Type B pancreatic cell (in vitro differentiated cells): ENCODE measurements at regions not wholly inside any gene's neighbourhood (a gene's known extent, or its start where the extent isn't known, plus 50 kb on each side); places are given as distances from the start of the nearest gene placed in this dataset.

Source experiments
- DNase-seq: peaks from one replicate; pipeline ENCODE4 v3.0.0; 2021; ENCODE audit warnings: mixed read lengths; ENCODE audit not compliant: unreplicated experiment; ENCODE audit errors: extremely low spot score
- H3K27ac Mint-ChIP-seq: 2 replicates; pipeline ENCODE4 v1.8.0; 2021; ENCODE audit warnings: mild to moderate bottlenecking, mixed read lengths
- H3K27me3 Mint-ChIP-seq: 2 replicates; pipeline ENCODE4 v1.8.0; 2021; ENCODE audit warnings: mixed read lengths
- H3K36me3 Mint-ChIP-seq: 2 replicates; pipeline ENCODE4 v1.8.0; 2021; ENCODE audit warnings: mixed read lengths
- H3K4me1 Mint-ChIP-seq: one replicate; pipeline ENCODE4 v1.8.0; 2021; ENCODE audit warnings: mixed read lengths; ENCODE audit not compliant: unreplicated experiment
- H3K4me3 Mint-ChIP-seq: 2 replicates; pipeline ENCODE4 v1.8.0; 2021; ENCODE audit warnings: mild to moderate bottlenecking, mixed read lengths
- H3K9me3 Mint-ChIP-seq: 2 replicates; pipeline ENCODE4 v1.8.0; 2021; ENCODE audit warnings: mixed read lengths
- TF ChIP-seq, protein P1 (sequence below): fragments of 200-600 bp; sonication (generic); conservative IDR thresholded peaks from 2 replicates; pipeline ENCODE4 v1.5.0; 2021; ENCODE audit warnings: antibody characterized with exemption, mild to moderate bottlenecking

DNA sequence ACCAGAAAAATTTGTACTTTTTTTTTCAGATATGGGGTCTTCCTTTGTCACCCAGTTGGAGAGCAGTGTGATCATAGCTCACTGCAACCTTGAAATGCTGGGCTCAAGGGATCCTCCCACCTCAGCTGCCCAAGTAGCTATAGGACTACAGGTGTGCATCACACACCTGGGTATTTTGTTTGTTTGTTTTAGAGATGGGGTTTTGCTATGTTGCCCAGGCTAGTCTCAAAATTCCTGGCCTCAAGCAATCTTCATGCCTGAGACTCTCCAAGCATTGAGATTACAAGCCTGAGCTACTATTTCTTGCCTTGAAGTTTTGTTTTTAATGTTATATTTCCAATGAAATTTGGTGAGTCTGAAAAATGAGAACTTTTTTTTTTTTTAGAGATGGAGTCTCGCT, 847.8 kb downstream of the TRIML1 start:
- Mint-ChIP-seq H3K36me3 (no peaks in the 10 kb centered on the region), H3K27me3 (no peaks in the 10 kb centered on the region), H3K27ac (no peak overlapping the region), H3K4me1 (peaks cover 9% of the 10 kb centered on the region), H3K9me3 (no peaks in the 10 kb centered on the region), H3K4me3 (no peak overlapping the region)
- no peak for DNase-seq
- TF ChIP-seq, protein P1, sequence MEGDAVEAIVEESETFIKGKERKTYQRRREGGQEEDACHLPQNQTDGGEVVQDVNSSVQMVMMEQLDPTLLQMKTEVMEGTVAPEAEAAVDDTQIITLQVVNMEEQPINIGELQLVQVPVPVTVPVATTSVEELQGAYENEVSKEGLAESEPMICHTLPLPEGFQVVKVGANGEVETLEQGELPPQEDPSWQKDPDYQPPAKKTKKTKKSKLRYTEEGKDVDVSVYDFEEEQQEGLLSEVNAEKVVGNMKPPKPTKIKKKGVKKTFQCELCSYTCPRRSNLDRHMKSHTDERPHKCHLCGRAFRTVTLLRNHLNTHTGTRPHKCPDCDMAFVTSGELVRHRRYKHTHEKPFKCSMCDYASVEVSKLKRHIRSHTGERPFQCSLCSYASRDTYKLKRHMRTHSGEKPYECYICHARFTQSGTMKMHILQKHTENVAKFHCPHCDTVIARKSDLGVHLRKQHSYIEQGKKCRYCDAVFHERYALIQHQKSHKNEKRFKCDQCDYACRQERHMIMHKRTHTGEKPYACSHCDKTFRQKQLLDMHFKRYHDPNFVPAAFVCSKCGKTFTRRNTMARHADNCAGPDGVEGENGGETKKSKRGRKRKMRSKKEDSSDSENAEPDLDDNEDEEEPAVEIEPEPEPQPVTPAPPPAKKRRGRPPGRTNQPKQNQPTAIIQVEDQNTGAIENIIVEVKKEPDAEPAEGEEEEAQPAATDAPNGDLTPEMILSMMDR: no peak

DNA sequence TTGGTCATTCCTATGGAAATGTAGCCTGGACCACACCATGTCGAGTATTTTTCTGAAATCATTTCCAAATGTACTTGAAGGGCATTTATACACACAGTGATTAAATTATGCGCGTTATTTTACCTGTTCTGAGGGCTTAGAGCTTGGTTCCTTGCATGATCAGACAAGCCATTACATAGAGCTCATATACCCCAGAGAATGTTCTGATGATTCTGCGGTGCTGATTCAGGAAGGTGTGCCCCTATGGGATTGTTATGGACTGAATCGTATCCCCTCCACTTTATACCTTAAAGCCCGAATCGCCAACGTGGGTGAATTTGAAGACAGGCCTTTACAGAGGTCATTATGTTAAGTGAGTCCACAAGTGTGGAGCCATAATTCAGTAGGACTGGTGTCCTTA, 848.9 kb downstream of the TRIML1 start:
- H3K4me3 Mint-ChIP-seq: no peak overlapping the region
- peaks cover 9% of the 10 kb centered on the region for H3K4me1 Mint-ChIP-seq
- no peak for DNase-seq
- no peak overlapping the region for H3K27ac Mint-ChIP-seq
- no peaks in the 10 kb centered on the region for H3K36me3 Mint-ChIP-seq
- H3K27me3 Mint-ChIP-seq: no peaks in the 10 kb centered on the region
- TF ChIP-seq, protein P1: no peak
- H3K9me3 Mint-ChIP-seq: no peaks in the 10 kb centered on the region

DNA sequence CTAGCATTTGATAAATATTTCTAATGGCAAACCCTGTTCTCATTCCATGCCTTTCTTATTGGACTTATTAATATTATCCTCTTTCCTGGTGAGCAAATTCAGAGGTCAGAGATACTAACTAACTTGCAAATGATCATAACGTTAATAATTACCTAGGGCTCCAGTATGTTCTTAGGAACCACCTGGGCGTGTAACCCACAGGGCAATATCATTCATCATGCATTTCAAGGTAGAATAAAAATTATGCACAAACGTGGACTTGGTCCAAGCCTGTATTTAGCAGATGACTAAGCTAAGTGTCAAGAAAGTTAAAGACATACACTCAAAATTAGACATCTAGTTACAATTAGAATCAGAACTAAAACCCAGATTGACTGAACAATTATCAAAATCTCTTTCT, 850.1 kb downstream of the TRIML1 start:
- no peak overlapping the region for H3K27ac Mint-ChIP-seq
- peaks cover 10% of the 10 kb centered on the region for H3K4me1 Mint-ChIP-seq
- H3K4me3 Mint-ChIP-seq: no peak overlapping the region
- DNase-seq: no peak
- H3K36me3 Mint-ChIP-seq: no peaks in the 10 kb centered on the region
- H3K27me3 Mint-ChIP-seq: no peaks in the 10 kb centered on the region
- TF ChIP-seq, protein P1: no peak
- H3K9me3 Mint-ChIP-seq: no peaks in the 10 kb centered on the region

DNA sequence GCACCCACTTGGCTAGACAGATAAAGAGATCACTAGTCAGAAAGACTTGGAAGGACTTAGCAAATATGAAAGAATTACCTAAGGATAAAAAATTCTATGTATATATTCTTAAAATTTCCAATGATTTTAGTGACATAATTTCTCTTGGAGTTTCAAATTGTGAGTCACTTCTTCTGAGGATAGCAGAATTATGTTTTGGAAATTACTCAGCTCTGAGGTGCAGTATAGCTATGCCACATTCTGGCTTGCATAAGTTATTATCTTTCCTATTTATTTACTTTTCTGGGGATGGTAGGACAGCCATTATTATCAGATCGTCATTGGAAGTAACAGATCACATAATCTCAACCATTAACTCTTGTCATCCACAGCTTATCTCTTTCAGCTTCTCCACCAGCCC, 853.5 kb downstream of the TRIML1 start:
- no peak overlapping the region for H3K4me3 Mint-ChIP-seq
- peaks cover 5% of the 10 kb centered on the region for H3K4me1 Mint-ChIP-seq
- DNase-seq: no peak
- no peaks in the 10 kb centered on the region for H3K36me3 Mint-ChIP-seq
- H3K9me3 Mint-ChIP-seq: no peaks in the 10 kb centered on the region
- no peak overlapping the region for H3K27ac Mint-ChIP-seq
- H3K27me3 Mint-ChIP-seq: no peaks in the 10 kb centered on the region
- TF ChIP-seq, protein P1: no peak

DNA sequence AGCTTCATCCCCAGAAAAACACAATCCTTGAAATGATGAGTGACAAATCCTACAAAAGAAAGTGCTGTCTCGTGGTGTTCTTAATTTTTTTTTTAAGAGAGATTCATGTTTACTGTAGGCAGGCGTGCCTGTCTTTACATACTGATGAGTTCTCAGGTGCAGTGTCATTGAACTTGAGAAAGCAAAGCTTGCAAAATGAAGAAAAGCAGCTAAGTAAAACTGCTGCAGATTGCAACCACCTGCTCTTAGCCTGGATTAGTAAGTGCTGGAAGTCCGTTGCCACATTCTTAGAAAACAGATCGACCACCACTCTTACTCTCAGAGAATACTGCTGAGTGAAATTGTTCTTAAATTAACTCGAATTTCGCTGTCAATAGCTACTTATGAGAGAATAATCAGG, 854.6 kb downstream of the TRIML1 start:
- no peaks in the 10 kb centered on the region for H3K27me3 Mint-ChIP-seq
- H3K27ac Mint-ChIP-seq: no peak overlapping the region
- H3K36me3 Mint-ChIP-seq: no peaks in the 10 kb centered on the region
- no peaks in the 10 kb centered on the region for H3K9me3 Mint-ChIP-seq
- H3K4me1 Mint-ChIP-seq: peaks cover 5% of the 10 kb centered on the region
- TF ChIP-seq, protein P1: no peak
- no peak overlapping the region for H3K4me3 Mint-ChIP-seq
- DNase-seq: no peak
